ENCODE measurements at regions not wholly inside any gene's neighbourhood (a gene's known extent, or its start where the extent isn't known, plus 50 kb on each side); places are given as distances from the start of the nearest gene placed in this dataset.
A peak's percentile ranks its signal among the peaks of the same experiment; 100 is the strongest.

- no peaks in the 10 kb centered on the region for H3K27me3 ChIP-seq
- no peak overlapping the region for H3K27ac ChIP-seq
- intact Hi-C loops (cut with DNase I): no loop called here
- H3K4me1 ChIP-seq: no peaks in the 10 kb centered on the region
- H3K4me3 ChIP-seq (replicated peaks in 1 of 3): no peak overlapping the region
- WGBS, 2 donors: 65 to 86% methylated on average over 2 of the region's 2 CpGs
- no peak for DNase-seq
- TF ChIP-seq CTCF (IDR thresholded peaks at IDR 0.05): no peak
- no peak for TF ChIP-seq POLR2A (IDR thresholded peaks at IDR 0.05)
- H3K36me3 ChIP-seq: no peaks in the 10 kb centered on the region
- no peaks in the 10 kb centered on the region for H3K9me3 ChIP-seq
Observed at GRCh38 chr21:35840949-35841348, 219.4 kb downstream of the SETD4 start.

- intact Hi-C loops (cut with DNase I): no loop called here
- Histone ChIP-seq H3K36me3 (no peaks in the 10 kb centered on the region), H3K27ac (no peak overlapping the region), H3K4me3 (replicated peaks in 1 of 3) (no peak overlapping the region), H3K4me1 (no peaks in the 10 kb centered on the region), H3K27me3 (no peaks in the 10 kb centered on the region), H3K9me3 (no peaks in the 10 kb centered on the region)
- peak; percentile 65 to 69 for DNase-seq
- TF ChIP-seq POLR2A (IDR thresholded peaks at IDR 0.05) (no peak), CTCF (IDR thresholded peaks at IDR 0.05) (peak; percentile 63 to 89 (median 80))
- 95 to 96% methylated on average over 2 of the region's 2 CpGs for WGBS, 2 donors
Observed at GRCh38 chr21:35840197-35840799, 220.0 kb downstream of the SETD4 start.

GRCh38 chr21:35838987-35839763 is 221.2 kb downstream of the SETD4 start:
- Histone ChIP-seq H3K27ac (no peak overlapping the region), H3K4me1 (no peaks in the 10 kb centered on the region), H3K4me3 (replicated peaks in 1 of 3) (no peak overlapping the region), H3K36me3 (no peaks in the 10 kb centered on the region), H3K27me3 (no peaks in the 10 kb centered on the region), H3K9me3 (no peaks in the 10 kb centered on the region)
- DNase-seq: no peak
- whole genome bisulfite sequencing, 2 donors: 84 to 91% methylated on average over 7 of the region's 7 CpGs
- no peak for TF ChIP-seq CTCF (IDR thresholded peaks at IDR 0.05)
- TF ChIP-seq POLR2A (IDR thresholded peaks at IDR 0.05): no peak
- intact Hi-C loops (cut with DNase I): loop anchor here (10.0 kb wide), 1 partner anchor 1094 kb away; no protein-coding TSS in a partner anchor

GRCh38 chr21:35838350-35838749 is 222.0 kb downstream of the SETD4 start:
- DNase-seq: no peak
- Histone ChIP-seq H3K27ac (no peak overlapping the region), H3K9me3 (no peaks in the 10 kb centered on the region), H3K4me3 (replicated peaks in 1 of 3) (no peak overlapping the region), H3K27me3 (no peaks in the 10 kb centered on the region), H3K36me3 (no peaks in the 10 kb centered on the region), H3K4me1 (no peaks in the 10 kb centered on the region)
- TF ChIP-seq POLR2A (IDR thresholded peaks at IDR 0.05) (no peak), CTCF (IDR thresholded peaks at IDR 0.05) (no peak)
- intact Hi-C loops (cut with DNase I): loop anchor here (10.0 kb wide), 1 partner anchor 1094 kb away; no protein-coding TSS in a partner anchor
- 59 to 64% methylated on average over 1 of the region's 1 CpG for WGBS, 2 donors

- Histone ChIP-seq H3K27ac (no peak overlapping the region), H3K36me3 (no peaks in the 10 kb centered on the region), H3K9me3 (no peaks in the 10 kb centered on the region), H3K4me3 (replicated peaks in 1 of 3) (no peak overlapping the region), H3K4me1 (no peaks in the 10 kb centered on the region), H3K27me3 (no peaks in the 10 kb centered on the region)
- intact Hi-C loops (cut with DNase I): loop anchor here (10.0 kb wide), 1 partner anchor 1089 kb away; no protein-coding TSS in a partner anchor
- DNase-seq: no peak
- WGBS, 2 donors: 31 to 39% methylated on average over 1 of the region's 1 CpG
- TF ChIP-seq CTCF (IDR thresholded peaks at IDR 0.05) (no peak), POLR2A (IDR thresholded peaks at IDR 0.05) (no peak)
Observed at GRCh38 chr21:35833991-35834390, 226.3 kb downstream of the SETD4 start.

All from thyroid gland (tissue), 4 donors.